Cardiac muscle cell (in vitro differentiated cells and primary cell): ENCODE measurements at regions not wholly inside any gene's neighbourhood (a gene's known extent, or its start where the extent isn't known, plus 50 kb on each side); places are given as distances from the start of the nearest gene placed in this dataset.
A peak's percentile ranks its signal among the peaks of the same experiment; 100 is the strongest.

Source experiments
- DNase-seq, 2 donors: peaks; one replicate each; pipeline versions ENCODE4 v3.0.0 to v3.0.0-alpha.2; 2010 to 2017; ENCODE audit warnings: low read depth in 1 of 2, low spot score in 1 of 2
- H3K27ac ChIP-seq: fragments of 200-600 bp; sonication (generic); 2 replicates; pipeline ENCODE4 v1.5.1; 2016
- H3K27me3 ChIP-seq: fragments of 200-600 bp; sonication (generic); 2 replicates; pipeline ENCODE4 v1.6.0; 2016; ENCODE audit warnings: control low read depth
- H3K36me3 ChIP-seq: fragments of 200-600 bp; sonication (generic); 2 replicates; pipeline ENCODE4 v1.5.1; 2016; ENCODE audit warnings: control low read depth
- H3K4me1 ChIP-seq: fragments of 200-600 bp; sonication (generic); 2 replicates; pipeline ENCODE4 v1.8.1; 2017; ENCODE audit warnings: low read depth, mild to moderate bottlenecking, mixed run types
- H3K4me3 ChIP-seq: fragments of 200-600 bp; sonication (generic); 2 replicates; pipeline ENCODE4 v1.5.1; 2016; ENCODE audit warnings: mild to moderate bottlenecking
- H3K9me3 ChIP-seq: fragments of 200-600 bp; sonication (generic); 2 replicates; pipeline ENCODE4 v1.5.1; 2017; ENCODE audit warnings: low read depth, mild to moderate bottlenecking, control low read depth
- TF ChIP-seq, protein P1 (sequence below): IDR thresholded peaks from 2 replicates; pipeline ENCODE4 v1.5.1; 2012; ENCODE audit warnings: low read depth, mild to moderate bottlenecking, low read length

DNA sequence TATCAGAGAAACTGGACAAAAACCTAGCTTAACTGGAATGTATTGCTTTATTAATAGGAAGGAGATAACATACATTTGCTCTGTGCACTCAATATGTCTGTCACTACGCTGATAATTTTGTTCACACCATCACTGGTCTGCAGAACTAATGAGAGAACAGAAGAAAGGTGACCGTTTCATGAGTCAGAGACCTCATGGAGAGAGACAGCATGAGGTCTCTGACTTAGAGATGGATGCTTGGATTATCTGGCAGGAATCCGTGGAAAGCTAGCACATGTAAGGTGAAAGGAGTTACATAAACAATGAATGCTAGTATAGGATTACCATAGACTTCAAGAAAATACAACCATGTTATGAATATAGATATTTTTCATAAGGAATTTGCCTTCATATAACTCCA is 947.3 kb downstream of the IPMK start:
- H3K9me3 ChIP-seq: no peaks in the 10 kb centered on the region
- no peaks in the 10 kb centered on the region for H3K36me3 ChIP-seq
- H3K27ac ChIP-seq: no peak overlapping the region
- no peak overlapping the region for H3K4me3 ChIP-seq
- TF ChIP-seq, protein P1, sequence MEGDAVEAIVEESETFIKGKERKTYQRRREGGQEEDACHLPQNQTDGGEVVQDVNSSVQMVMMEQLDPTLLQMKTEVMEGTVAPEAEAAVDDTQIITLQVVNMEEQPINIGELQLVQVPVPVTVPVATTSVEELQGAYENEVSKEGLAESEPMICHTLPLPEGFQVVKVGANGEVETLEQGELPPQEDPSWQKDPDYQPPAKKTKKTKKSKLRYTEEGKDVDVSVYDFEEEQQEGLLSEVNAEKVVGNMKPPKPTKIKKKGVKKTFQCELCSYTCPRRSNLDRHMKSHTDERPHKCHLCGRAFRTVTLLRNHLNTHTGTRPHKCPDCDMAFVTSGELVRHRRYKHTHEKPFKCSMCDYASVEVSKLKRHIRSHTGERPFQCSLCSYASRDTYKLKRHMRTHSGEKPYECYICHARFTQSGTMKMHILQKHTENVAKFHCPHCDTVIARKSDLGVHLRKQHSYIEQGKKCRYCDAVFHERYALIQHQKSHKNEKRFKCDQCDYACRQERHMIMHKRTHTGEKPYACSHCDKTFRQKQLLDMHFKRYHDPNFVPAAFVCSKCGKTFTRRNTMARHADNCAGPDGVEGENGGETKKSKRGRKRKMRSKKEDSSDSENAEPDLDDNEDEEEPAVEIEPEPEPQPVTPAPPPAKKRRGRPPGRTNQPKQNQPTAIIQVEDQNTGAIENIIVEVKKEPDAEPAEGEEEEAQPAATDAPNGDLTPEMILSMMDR: no peak
- DNase-seq: no peak
- H3K27me3 ChIP-seq: no peaks in the 10 kb centered on the region
- H3K4me1 ChIP-seq: peaks cover 13% of the 10 kb centered on the region

DNA sequence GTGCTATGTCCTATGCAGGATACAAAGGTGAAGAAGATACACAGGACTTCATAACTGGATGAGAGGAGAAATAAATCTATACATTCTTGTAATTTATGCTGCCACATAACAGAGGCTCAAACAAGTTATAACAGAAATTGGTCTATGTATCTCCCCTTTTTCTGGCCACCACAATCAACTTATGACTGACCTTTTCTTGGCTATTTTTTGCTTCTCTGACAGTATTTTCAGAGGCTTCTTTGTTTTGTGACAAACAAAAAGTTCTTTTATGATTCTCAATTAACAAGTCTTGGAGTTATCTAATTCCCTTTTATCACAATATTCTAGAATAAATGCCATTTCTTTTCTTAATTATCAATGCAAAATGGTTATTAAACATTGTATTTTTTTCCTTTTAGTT is 953.0 kb upstream of the ZWINT start:
- no peaks in the 10 kb centered on the region for H3K27me3 ChIP-seq
- TF ChIP-seq, protein P1: no peak

DNA sequence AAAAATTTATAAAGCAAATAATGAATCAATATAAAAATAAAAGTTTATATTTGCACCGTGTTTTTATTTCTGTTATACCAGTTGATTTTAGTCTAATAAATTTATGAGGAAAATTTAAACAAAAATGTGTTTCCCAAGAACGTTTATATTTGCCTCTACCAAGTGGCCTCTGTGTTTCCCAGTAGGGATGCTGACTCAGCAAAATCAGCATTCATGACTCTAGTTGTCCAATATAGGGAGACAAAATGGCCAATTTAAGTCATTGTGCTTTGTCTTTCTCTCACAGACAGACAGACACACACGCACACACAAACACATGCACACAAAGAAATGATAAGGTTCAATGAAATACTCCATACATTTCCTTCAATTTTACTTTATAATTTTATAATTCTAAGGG is 942.5 kb upstream of the ZWINT start:
- TF ChIP-seq, protein P1: no peak
- DNase-seq: peak in 1 of 2 donors; percentile 9

More for the DNA sequence above, 953.0 kb upstream of the ZWINT start:
- no peak for DNase-seq
- H3K36me3 ChIP-seq: no peaks in the 10 kb centered on the region
- no peaks in the 10 kb centered on the region for H3K4me1 ChIP-seq
- no peak overlapping the region for H3K27ac ChIP-seq
- no peaks in the 10 kb centered on the region for H3K9me3 ChIP-seq
- H3K4me3 ChIP-seq: no peak overlapping the region

DNA sequence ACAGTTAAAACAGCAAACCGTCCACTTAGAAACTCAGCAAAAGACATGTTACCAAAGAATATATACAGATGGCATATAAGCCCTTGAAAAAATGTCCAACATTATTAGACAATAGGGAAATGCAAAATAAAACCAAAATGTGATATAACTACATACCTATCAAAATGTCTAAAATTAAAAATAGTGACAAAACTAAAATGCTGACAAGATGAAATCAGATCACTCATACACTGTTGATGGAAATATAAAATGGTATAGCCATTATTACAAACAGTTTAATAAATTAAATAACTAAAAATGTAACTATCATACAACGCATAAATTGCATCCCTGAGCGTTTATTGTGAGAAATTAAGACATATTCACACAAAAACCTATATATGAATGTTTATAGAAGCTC is 939.7 kb upstream of the ZWINT start:
- Histone ChIP-seq H3K4me1 (no peaks in the 10 kb centered on the region), H3K27me3 (no peaks in the 10 kb centered on the region), H3K27ac (no peak overlapping the region), H3K9me3 (no peaks in the 10 kb centered on the region), H3K4me3 (no peak overlapping the region), H3K36me3 (no peaks in the 10 kb centered on the region)
- TF ChIP-seq, protein P1: no peak
- no peak for DNase-seq

More for the DNA sequence above, 942.5 kb upstream of the ZWINT start:
- H3K4me1 ChIP-seq: no peaks in the 10 kb centered on the region
- no peak overlapping the region for H3K4me3 ChIP-seq
- H3K36me3 ChIP-seq: no peaks in the 10 kb centered on the region
- H3K9me3 ChIP-seq: no peaks in the 10 kb centered on the region
- H3K27me3 ChIP-seq: no peaks in the 10 kb centered on the region
- H3K27ac ChIP-seq: no peak overlapping the region

DNA sequence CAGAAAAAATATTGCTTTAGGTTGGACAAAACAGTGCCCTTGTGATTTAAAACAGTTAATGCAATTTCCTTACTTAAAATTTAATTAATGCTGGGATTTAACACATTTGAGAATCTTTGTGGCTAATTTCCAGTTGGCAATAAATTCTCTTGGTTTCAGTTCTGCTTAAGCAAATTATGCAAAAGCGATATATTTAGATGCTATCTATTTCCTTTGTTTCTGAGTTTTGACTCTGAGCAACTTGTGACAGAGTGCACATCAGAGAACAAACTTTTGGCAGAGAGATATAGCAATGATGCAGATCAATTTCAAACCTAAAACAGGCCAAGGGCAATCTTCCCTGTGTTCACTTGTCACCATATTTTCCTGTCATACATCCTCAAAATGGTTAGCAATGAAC is 933.6 kb upstream of the ZWINT start:
- Histone ChIP-seq H3K9me3 (no peaks in the 10 kb centered on the region), H3K4me3 (no peak overlapping the region), H3K27me3 (no peaks in the 10 kb centered on the region), H3K36me3 (no peaks in the 10 kb centered on the region), H3K4me1 (no peaks in the 10 kb centered on the region), H3K27ac (no peak overlapping the region)
- TF ChIP-seq, protein P1: no peak
- DNase-seq: no peak

DNA sequence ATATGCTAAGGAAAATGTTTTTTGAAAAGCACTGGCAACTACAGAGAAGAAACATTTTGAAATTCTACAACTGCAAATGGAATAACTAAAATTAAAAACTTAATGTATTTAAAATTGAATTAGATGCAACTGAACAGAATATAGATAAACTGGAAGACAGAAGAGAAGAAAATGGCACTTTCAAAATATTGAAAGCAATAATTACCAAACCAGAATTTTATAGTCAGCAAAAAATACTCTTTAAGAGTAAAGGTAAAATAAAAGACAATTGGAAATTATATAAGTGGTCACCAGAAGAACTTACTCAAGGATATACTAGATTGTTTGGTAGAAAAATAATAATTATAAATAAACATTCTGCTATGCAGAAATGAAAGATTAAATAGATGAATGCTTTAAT is 927.7 kb upstream of the ZWINT start:
- H3K4me3 ChIP-seq: no peak overlapping the region
- no peak for DNase-seq
- no peak overlapping the region for H3K27ac ChIP-seq
- no peaks in the 10 kb centered on the region for H3K36me3 ChIP-seq
- no peaks in the 10 kb centered on the region for H3K4me1 ChIP-seq
- TF ChIP-seq, protein P1: no peak
- no peaks in the 10 kb centered on the region for H3K9me3 ChIP-seq
- no peaks in the 10 kb centered on the region for H3K27me3 ChIP-seq
